GM06990 (cell line): ENCODE measurements at regions not wholly inside any gene's neighbourhood (a gene's known extent, or its start where the extent isn't known, plus 50 kb on each side); places are given as distances from the start of the nearest gene placed in this dataset.
"Not testable (repeated sequence)": the region's sequence is repeated elsewhere in the genome, so short reads cannot be mapped to it uniquely, and the experiment has no call there.

ENCODE experiments used
- DNase-seq: peaks from one replicate; pipeline ENCODE4 v3.0.0-alpha.2; 2011; ENCODE audit not compliant: insufficient read length; ENCODE audit errors: extremely low read depth
- H3K27me3 ChIP-seq: replicated peaks from 2 replicates; pipeline ENCODE4 v1.6.0; 2011; ENCODE audit warnings: low read length; ENCODE audit not compliant: control insufficient read depth, insufficient read depth
- H3K36me3 ChIP-seq: 2 replicates; pipeline ENCODE4 v1.5.1; 2011; ENCODE audit warnings: low read length; ENCODE audit not compliant: control insufficient read depth, insufficient read depth
- H3K4me3 ChIP-seq: replicated peaks from 2 replicates; pipeline ENCODE4 v1.5.1; 2011; ENCODE audit warnings: low read depth, mild to moderate bottlenecking, control low read depth, low read length
- CTCF ChIP-seq: IDR thresholded peaks from 2 replicates; pipeline ENCODE4 v1.5.1; 2011; ENCODE audit warnings: low read length, control low read depth, mild to moderate bottlenecking, inconsistent platforms; ENCODE audit not compliant: insufficient read depth, poor library complexity, severe bottlenecking

DNA sequence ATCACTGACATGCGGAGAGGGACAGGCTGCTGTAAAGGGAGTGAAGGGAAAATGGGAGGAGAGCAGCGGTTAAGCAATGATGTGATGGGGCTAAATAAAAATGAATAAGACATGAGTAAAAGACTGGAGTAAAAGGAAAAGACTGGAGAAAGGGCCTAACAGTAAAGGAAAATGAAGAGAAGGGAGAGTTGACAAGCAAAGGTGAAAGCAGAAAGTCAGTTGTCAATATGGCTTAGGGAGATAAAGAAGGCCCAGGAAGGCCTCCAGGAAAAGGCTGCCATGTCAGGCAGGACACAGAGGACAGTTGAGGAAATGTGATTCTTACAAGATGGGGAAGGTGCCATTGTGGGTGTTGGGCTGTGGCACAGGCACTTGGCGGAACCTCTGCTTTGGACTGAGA lies 98.9 kb upstream of the AMZ2 start:
- no peaks in the 10 kb centered on the region for H3K36me3 ChIP-seq
- DNase-seq: no peak
- no peak for TF ChIP-seq CTCF
- no peak overlapping the region for H3K4me3 ChIP-seq
- peaks cover 2% of the 10 kb centered on the region for H3K27me3 ChIP-seq

- H3K36me3 ChIP-seq: no peaks in the 10 kb centered on the region
- DNase-seq: no peak
- TF ChIP-seq CTCF: no peak
- peaks cover 2% of the 10 kb centered on the region for H3K27me3 ChIP-seq
- H3K4me3 ChIP-seq: no peak overlapping the region
Observed at GRCh38 chr17:68152161-68152571, 95.7 kb upstream of the AMZ2 start.

- H3K27me3 ChIP-seq: no peaks in the 10 kb centered on the region; the same call in 1 of the 2 replicates
Observed at GRCh38 chr17:68155692-68156091, 92.2 kb upstream of the AMZ2 start.

GRCh38 chr17:68161644-68162428 lies 86.0 kb upstream of the AMZ2 start:
- Histone ChIP-seq H3K4me3 (no peak overlapping the region), H3K36me3 (no peaks in the 10 kb centered on the region), H3K27me3 (no peaks in the 10 kb centered on the region)
- DNase-seq: no peak
- TF ChIP-seq CTCF: no peak

More at GRCh38 chr17:68155692-68156091, 92.2 kb upstream of the AMZ2 start:
- no peak for DNase-seq
- TF ChIP-seq CTCF: no peak
- no peaks in the 10 kb centered on the region for H3K36me3 ChIP-seq
- no peak overlapping the region for H3K4me3 ChIP-seq

- H3K36me3 ChIP-seq, H3K27me3 ChIP-seq, DNase-seq, H3K4me3 ChIP-seq: not testable (repeated sequence)
Observed at GRCh38 chr17:68168273-68169164, 79.3 kb upstream of the AMZ2 start.

DNA sequence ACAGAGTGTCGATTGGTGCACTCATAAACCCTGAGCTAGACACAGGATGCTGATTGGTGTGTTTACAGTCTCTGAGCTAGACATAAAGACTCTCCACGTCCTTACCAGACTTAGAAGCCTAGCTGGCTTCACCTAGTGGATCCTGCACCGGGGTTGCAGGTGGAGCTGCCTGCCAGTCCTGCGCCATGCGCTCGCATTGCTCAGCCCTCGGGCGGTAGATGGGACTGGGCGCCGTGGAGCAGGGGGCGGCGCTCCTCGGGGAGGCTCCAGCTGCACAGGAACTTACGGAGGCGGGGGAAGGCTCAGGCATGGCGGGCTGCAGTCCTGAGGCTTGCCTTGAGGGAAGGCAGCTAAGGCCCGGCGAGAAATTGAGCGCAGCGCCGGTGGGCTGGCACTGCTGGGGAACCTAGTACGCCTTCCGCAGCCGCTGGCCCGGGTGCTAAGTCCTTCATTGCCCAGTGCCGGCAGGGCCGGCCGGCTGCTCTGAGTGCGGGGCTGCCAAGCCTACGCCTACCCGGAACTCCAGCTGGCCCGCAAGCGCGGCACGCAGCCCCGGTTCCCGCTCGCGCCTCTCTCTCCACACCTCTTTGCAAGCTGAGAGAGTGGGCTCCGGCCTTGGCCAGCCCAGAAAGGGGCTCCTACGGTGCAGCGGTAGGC lies 78.5 kb upstream of the AMZ2 start:
- H3K4me3 ChIP-seq, H3K27me3 ChIP-seq: not testable (repeated sequence)

More for the DNA sequence above, 78.5 kb upstream of the AMZ2 start:
- H3K36me3 ChIP-seq, DNase-seq: not testable (repeated sequence)
